IPS-NIHi7 (cell line): ENCODE measurements at regions not wholly inside any gene's neighbourhood (a gene's known extent, or its start where the extent isn't known, plus 50 kb on each side); places are given as distances from the start of the nearest gene placed in this dataset.
A peak's percentile ranks its signal among the peaks of the same experiment; 100 is the strongest.

Experiments used
- DNase-seq: peaks from one replicate; pipeline ENCODE4 v3.0.0; 2012; ENCODE audit warnings: mixed read lengths; ENCODE audit errors: extremely low spot score

DNA sequence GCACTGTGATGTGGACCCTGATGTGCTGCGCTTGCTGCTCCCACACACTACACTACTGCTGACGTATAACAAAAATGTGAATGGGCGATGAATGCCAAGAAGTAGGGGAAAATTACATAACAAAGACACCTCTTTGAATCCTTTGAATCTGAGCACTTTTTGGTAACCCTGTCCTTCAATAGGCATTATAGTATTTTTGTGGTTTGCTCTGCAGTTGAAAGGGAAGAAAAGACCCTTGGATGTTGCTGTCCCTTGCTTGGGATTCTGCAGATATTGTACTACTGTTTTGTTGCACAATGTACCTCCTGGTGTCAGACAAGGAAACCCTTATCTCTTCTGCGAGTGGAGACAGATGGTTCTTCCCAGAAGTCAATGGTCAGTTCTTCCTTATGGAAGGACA, 124.8 kb upstream of the UBE3A start:
- DNase-seq, result no peak

GRCh38 chr15:25557926-25558325, 119.1 kb upstream of the UBE3A start:
- no peak for DNase-seq

DNA sequence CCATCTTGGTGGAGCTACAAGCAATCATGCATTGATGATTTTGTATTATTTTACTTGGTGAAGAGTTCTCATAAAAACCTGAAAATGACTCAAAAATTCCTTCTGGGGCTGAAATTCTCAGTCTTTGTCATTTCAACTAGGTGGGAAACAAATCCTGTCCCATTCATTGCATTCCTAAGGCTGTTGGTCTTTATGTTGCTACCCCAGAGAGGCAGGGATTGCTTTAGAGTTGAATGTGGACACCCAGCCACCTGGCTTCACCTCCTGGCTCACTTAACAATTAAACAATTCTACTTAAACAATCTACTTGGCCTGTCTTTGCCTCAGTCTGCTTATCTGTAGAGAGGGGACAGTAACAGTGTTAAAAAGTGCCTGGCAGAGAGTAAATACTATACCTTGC, 117.3 kb upstream of the UBE3A start:
- no peak for DNase-seq

GRCh38 chr15:25554640-25555039, 115.8 kb upstream of the UBE3A start:
- no peak for DNase-seq

DNA sequence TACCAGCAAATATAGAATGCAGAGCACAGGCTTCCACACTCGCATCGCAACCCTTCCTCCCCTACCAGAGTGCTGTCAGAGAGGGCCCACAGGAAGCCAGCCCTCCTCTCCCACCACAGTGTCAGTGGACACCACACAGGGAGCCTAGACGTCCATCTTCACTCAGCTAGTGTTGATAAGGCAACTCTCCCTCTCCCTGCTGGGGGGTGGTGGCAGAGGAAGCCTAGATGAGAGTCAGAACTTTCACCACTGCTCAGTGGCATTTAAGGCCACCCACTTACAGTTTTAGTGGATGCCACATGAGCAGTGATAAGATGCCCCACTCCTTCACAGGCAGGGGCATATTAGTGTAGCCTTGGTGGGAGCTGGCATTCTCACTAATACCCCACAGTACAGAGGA, 109.8 kb upstream of the UBE3A start:
- no peak for DNase-seq

DNA sequence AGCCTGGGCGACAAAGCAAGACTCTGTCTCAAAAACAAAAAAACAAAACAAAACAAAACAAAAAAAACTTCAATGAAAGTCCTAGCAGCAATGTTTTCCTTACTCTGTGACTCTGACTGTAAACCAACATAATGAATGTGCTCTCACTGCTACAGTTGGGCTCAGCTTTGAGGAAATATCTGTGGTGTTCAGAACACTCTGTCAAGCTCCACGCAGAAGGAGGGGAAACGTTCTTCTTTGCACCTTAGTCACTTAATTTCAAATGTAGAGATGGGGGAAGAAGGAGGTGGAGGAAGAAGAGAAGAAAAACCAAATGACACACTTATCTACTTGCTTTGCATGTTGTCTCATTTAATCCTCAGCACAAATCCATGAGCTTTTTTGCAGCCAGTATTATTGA, 107.1 kb upstream of the UBE3A start:
- no peak for DNase-seq

DNA sequence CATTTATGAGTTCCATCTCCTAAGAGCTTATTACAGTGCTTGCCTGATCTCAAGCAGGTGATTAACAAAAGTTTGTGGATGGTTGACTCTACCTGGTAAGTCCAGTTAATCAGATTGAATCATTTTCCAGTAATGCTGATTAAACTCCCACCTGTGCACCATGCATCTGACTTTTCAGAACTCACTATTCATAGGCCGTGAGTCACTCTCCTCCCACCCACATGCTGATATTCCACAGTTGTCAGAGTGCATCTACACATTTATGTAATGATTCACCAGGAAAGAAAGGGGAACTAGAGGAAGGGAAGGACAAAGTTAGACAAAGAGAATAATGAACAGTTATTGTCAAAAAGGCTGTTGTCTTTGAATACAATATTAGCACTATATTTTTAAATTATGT, 106.2 kb upstream of the UBE3A start:
- no peak for DNase-seq

DNA sequence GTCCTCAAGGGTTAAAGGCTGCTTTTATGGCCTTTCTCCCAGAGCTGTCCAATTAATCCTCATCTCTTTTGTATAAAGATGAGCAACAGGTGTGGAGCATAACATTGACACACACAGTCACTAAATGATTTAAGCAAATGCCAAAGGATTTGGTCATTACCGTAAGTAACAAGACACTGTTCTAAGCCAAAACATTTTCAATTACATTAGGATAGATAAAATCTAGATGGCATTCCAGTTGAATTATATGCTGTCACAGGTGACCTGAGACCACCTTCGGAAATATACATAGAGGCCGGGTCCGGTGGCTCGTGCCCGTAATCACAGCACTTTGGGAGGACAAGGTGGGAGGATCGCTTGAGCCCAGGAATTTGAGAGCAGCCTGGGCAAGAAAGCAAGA, 105.3 kb upstream of the UBE3A start:
- DNase-seq, result no peak

DNA sequence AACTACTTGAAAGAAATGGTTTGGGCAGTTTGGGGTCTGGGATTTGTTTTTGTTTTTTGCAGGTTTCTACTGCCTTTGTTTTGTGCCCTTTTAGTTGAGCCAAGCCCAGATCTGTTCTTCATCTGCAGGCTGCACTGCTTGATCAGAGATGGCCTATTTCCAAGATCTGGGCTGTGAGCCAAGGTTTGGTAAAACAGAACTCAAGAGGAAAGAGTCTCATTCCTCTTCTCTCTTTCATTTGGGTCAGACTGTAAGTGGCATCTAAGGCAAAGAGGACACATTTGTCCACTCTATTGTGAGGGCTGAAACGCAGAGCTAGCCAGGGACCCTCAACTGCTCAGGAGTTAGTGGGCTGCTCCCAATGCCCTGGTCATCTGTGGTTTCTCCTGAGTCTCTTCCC, 104.4 kb upstream of the UBE3A start:
- DNase-seq, result no peak

- DNase-seq, result no peak
Observed at GRCh38 chr15:25541228-25541627, 102.4 kb upstream of the UBE3A start.

DNA sequence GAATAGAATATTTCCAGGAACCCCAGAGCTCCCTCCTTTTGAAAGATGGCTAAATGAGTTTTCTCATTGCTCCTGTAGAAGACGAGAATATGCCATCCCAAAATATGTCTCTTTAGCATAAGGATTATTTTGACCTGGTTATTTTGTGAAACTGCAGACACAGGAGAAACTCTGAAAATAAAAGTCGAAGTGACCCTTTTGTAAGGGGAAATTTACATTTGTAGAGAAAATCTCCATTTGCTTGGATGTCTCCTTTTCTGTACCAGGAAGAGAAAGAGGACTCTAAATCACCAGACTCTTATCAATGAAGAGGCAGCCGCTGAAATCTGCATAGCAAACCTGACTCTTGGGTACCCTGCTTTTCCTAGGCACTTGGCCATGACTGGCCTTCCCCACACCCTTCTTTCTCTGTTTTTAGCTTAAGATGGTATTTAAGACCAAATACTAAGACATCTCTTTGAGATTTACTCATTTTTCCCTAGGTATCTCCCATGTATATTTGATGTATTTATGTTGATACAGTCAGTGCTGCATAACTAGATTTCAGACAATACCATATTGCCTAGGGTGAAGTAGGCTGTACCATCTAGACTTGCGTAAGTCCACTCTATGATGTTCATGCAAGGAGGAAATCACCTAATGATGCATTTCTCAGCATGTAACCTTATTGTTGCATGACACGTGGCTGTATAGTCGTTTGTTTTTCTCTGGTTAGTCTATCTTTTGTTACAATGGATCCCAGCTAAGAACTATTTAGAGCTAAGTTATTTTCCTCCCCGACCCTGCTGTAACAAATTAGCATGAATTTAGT, 98.2 kb upstream of the UBE3A start:
- no peak for DNase-seq

GRCh38 chr15:25535866-25536265, 97.0 kb upstream of the UBE3A start:
- DNase-seq, result no peak

DNA sequence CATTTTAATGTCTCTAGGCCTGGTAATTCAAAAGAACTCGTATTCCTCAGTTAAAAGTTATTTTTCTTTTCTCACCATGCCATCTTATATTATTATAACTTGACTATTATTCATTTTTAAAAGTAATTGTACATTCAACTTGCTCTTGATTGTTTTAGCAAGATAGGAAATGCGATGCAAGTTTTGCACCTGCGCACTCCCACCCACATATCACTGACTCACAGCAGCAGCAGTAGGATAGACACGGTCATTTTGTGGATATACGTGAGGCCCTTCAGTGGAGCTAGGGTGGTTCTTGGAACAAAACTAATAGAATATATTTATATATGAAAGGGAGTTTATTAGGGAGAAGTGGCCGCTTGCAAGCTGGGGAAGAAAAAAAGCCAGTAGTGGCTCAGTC, 95.5 kb upstream of the UBE3A start:
- no peak for DNase-seq

GRCh38 chr15:25532269-25533140, 93.7 kb upstream of the UBE3A start:
- DNase-seq, result no peak

DNA sequence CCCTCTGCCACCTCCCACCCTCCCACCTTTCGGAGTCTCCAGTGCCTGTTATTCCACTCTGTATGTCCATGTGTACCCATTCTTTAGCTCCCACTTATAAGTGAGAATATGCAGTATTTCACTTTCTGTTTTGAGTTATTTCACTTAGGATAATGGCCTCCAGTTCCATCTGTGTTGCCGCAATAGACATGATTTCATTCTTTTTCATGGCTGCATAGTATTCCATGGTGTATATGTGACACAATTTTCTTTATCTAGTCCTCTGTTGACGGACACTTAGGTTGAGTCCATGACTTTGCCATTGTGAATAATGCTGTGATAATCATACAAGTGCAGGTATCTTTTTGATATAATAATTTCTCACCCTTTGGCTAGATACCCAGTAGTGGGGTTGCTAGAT, 91.0 kb upstream of the UBE3A start:
- DNase-seq, result no peak

GRCh38 chr15:25527118-25527517, 88.3 kb upstream of the UBE3A start:
- DNase-seq, result no peak

GRCh38 chr15:25525741-25526140, 86.9 kb upstream of the UBE3A start:
- DNase-seq, result no peak

DNA sequence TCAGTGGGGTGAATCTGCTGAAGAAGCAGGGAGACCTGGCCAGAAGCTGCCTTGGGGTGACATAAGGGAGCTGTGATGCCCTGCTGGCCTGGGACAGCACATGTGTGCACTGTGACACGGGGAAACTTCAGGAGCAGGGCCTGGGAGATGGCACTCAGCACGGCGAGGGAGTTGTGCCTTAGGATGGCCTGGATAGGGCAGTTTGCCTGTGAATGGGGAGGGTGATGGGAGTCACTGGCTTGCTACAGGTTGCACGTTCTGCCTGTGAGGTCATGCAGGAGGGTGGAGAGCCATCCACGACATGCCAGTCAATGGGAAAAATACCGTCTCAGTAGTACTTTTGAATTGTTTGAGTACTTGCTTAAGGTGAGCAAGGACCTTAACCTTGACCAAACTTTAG, 76.8 kb upstream of the UBE3A start:
- DNase-seq, result no peak

DNA sequence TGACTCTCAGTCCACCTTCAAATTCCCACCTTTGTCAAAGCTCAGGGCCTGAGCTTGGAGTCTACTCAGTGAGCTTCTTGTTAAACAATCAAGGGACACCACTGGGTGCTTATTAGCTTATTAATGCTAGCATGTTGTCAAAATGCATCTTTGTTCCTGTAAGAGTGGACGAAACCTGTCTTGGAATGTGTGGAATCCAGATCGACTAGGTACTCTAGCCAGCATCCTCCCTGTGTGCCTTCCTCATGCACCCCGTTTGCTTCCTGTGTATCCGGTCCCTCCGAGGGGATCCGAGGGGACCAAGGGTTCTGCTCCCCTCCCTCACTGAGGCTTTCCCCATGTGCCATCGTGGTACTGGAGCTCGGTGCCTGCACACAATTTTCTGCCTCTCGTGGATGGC, 75.7 kb upstream of the UBE3A start:
- no peak for DNase-seq

DNA sequence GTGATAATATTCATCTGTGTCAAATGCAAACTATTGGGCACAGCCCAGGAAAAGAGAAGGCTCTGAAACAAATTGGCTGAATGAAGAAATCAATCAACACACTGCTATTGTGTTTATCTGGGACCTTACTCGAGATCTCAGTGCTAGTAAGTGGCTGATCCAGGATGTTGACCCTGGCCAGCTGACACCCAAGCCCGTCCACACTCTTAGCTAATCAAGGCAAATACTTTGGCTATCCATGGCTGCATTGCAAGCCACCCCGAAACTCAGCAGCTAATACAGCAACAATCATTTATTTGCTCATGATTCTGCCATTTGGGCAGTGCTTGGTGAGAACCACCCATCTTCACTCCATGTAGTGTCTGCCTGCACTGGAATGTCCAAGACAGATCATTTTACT, 74.1 kb upstream of the UBE3A start:
- no peak for DNase-seq

DNA sequence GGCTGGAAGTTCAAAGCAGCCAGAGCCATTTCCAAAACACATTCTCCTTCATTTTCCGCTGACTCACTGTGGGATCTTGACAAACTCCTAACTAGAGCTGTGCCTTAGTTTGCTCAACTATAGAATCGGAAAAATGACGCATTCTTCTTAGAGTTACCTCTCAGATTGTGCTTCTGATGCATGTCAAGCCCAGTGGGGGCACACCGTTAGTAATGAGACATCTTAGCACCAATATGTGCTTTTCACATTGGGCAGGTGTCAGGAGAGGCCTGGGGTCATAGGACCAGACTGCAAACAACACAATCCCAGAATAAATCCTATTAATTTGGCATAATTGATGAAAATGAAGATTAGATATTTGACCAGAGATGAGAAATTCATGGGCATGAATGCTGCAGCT, 71.3 kb upstream of the UBE3A start:
- DNase-seq, result no peak

- DNase-seq, result no peak
Observed at GRCh38 chr15:25509703-25510102, 70.9 kb upstream of the UBE3A start.

GRCh38 chr15:25508369-25509002, 69.7 kb upstream of the UBE3A start:
- DNase-seq, result peak; percentile 45
